B cell (primary cell): ENCODE measurements at regions not wholly inside any gene's neighbourhood (a gene's known extent, or its start where the extent isn't known, plus 50 kb on each side); places are given as distances from the start of the nearest gene placed in this dataset.

Experiments
- ATAC-seq: fragments of 200-7000 bp; cut with Tn5 transposase; one replicate; pipeline ENCODE4 v1.10.0; 2021; ENCODE audit warnings: low read depth, mild to moderate bottlenecking, moderate number of reproducible peaks, moderate library complexity
- CTCF ChIA-PET: fragments of 350-600 bp; sonication (Branson Sonifier 250); formaldehyde crosslinking; loops from one replicate; lab custom pipeline; 2021; ENCODE audit warnings: antibody characterized with exemption, inconsistent platforms; lab: Charles Lee
- POLR2A ChIA-PET: fragments of 350-600 bp; sonication (Branson Sonifier 250); formaldehyde crosslinking; loops from one replicate; lab custom pipeline; 2021; ENCODE audit warnings: antibody characterized with exemption; lab: Charles Lee
- DNase-seq: peaks from one replicate; pipeline ENCODE4 v3.0.0; 2013
- H2AFZ ChIP-seq: 2 replicates; pipeline ENCODE4 v1.6.1; 2012; ENCODE audit warnings: mild to moderate bottlenecking, low read depth, low read length; ENCODE audit not compliant: insufficient read depth, poor library complexity, severe bottlenecking
- H3K27ac ChIP-seq, 2 donors: 1 replicate in 1 of 2; 2 replicates in 1 of 2; pipeline ENCODE4 v1.5.1; 2012 to 2013; ENCODE audit warnings: low read length in 2 of 2, mild to moderate bottlenecking in 2 of 2, moderate library complexity in 1 of 2
- H3K27me3 ChIP-seq, 4 experiments: fragments of 200-600 bp in 1 of 4; sonication (generic) in 1 of 4; replicated peaks in 1 of 4; 1 replicate in 2 of 4; 2 replicates in 2 of 4; pipeline versions ENCODE4 v1.6.1 to v1.7.0; 2013 to 2016; ENCODE audit warnings: low read length in 3 of 4, mild to moderate bottlenecking in 2 of 4, mixed read lengths in 1 of 4, moderate library complexity in 1 of 4; ENCODE audit not compliant: insufficient read depth in 4 of 4, control insufficient read depth in 3 of 4; ENCODE audit errors: control extremely low read depth in 1 of 4
- H3K36me3 ChIP-seq, 2 experiments: replicated peaks in 1 of 2; 1 replicate in 1 of 2; 2 replicates in 1 of 2; pipeline versions ENCODE4 v1.6.1 to v1.7.1; 2013; ENCODE audit warnings: low read length in 1 of 2; ENCODE audit not compliant: insufficient read depth in 2 of 2, control insufficient read depth in 1 of 2; ENCODE audit errors: control extremely low read depth in 1 of 2, extremely low read depth in 1 of 2
- H3K4me1 ChIP-seq, 2 donors: fragments of 200-600 bp in 1 of 2; sonication (generic) in 1 of 2; 1 replicate in 1 of 2; 2 replicates in 1 of 2; pipeline versions ENCODE4 v1.5.1 to v1.6.1; 2013 to 2017; ENCODE audit warnings: low read length in 2 of 2; ENCODE audit not compliant: control insufficient read depth in 2 of 2, insufficient read depth in 2 of 2
- H3K4me2 ChIP-seq: replicated peaks from 2 replicates; pipeline ENCODE3; 2012; ENCODE audit warnings: mild to moderate bottlenecking, low read depth, low read length; ENCODE audit not compliant: poor library complexity, severe bottlenecking
- H3K4me3 ChIP-seq, 5 experiments: fragments of 200-600 bp in 1 of 5; sonication (generic) in 1 of 5; 1 replicate in 3 of 5; 2 replicates in 2 of 5; pipeline versions ENCODE4 v1.5.1 to v1.7.0; 2011 to 2016; ENCODE audit warnings: low read length in 4 of 5, mild to moderate bottlenecking in 4 of 5, low read depth in 2 of 5, control low read depth in 1 of 5, moderate library complexity in 1 of 5; ENCODE audit not compliant: insufficient read depth in 1 of 5; ENCODE audit errors: control extremely low read depth in 1 of 5, extremely low read depth in 1 of 5
- H3K79me2 ChIP-seq: fragments of 200-600 bp; sonication (generic); one replicate; pipeline ENCODE4 v1.6.0; 2016; ENCODE audit warnings: low read length; ENCODE audit not compliant: control insufficient read depth, insufficient read depth
- H3K9ac ChIP-seq: fragments of 200-600 bp; sonication (generic); 2 replicates; pipeline ENCODE4 v1.6.1; 2017; ENCODE audit warnings: mild to moderate bottlenecking, low read length, moderate library complexity
- H3K9me3 ChIP-seq, 3 donors: one replicate each; pipeline versions ENCODE4 v1.6.1 to v1.7.1; 2013; ENCODE audit warnings: low read length in 2 of 3; ENCODE audit not compliant: control insufficient read depth in 2 of 3, insufficient read depth in 1 of 3; ENCODE audit errors: control extremely low read depth in 1 of 3
- H4K20me1 ChIP-seq: 2 replicates; pipeline ENCODE4 v1.6.0; 2012; ENCODE audit warnings: mild to moderate bottlenecking, low read length; ENCODE audit not compliant: insufficient read depth, control insufficient read depth, poor library complexity, severe bottlenecking
- H3K27ac Mint-ChIP-seq: one replicate; pipeline ENCODE4 v1.8.0; 2021; ENCODE audit warnings: mixed read lengths
- H3K27me3 Mint-ChIP-seq: one replicate; pipeline ENCODE4 v1.8.0; 2021; ENCODE audit warnings: mixed read lengths
- H3K4me1 Mint-ChIP-seq: one replicate; pipeline ENCODE4 v1.8.0; 2021; ENCODE audit warnings: mixed read lengths
- H3K4me3 Mint-ChIP-seq: one replicate; pipeline ENCODE4 v1.8.0; 2021; ENCODE audit warnings: mixed read lengths
- H3K9me3 Mint-ChIP-seq: one replicate; pipeline ENCODE4 v1.8.0; 2022; ENCODE audit warnings: mixed read lengths; ENCODE audit not compliant: insufficient read depth
- EZH2 ChIP-seq: IDR thresholded peaks from 2 replicates; pipeline ENCODE4 v1.6.1; 2012; ENCODE audit warnings: borderline replicate concordance, low read depth, mild to moderate bottlenecking, moderate library complexity, low read length; ENCODE audit not compliant: insufficient read depth, poor library complexity, severe bottlenecking
- WGBS: methylation state at CpG from one replicate; pipeline ENCODE4 v1.1.5; 2013; ENCODE audit warnings: missing lambda C conversion rate; ENCODE audit not compliant: insufficient coverage; 5-methylcytosine and 5-hydroxymethylcytosine counted together
- intact Hi-C: fragments of 100-400 bp; cut with micrococcal nuclease; formaldehyde crosslinking; loops from one replicate; pipeline ENCODE4 v1.10.0; 2022
- TF ChIP-seq, protein P1 (sequence below): fragments of 200-600 bp; IDR thresholded peaks from one replicate; pipeline ENCODE4 v1.8.0; 2022; ENCODE audit warnings: antibody characterized with exemption, mild to moderate bottlenecking

GRCh38 chr5:125558016-125558415 lies 811.6 kb upstream of the ZNF608 start:
- Histone ChIP-seq H3K36me3 (no peaks in the 10 kb centered on the region), H3K4me3 (no peak overlapping the region), H2AFZ (no peak overlapping the region), H3K79me2 (no peaks in the 10 kb centered on the region), H3K4me2 (no peak overlapping the region), H3K9me3 (no peaks in the 10 kb centered on the region), H3K4me1 (no peaks in the 10 kb centered on the region), H3K27ac (no peak overlapping the region), H3K27me3 (no peaks in the 10 kb centered on the region), H3K9ac (no peak overlapping the region), H4K20me1 (no peaks in the 10 kb centered on the region)
- no peak for TF ChIP-seq EZH2
- TF ChIP-seq, protein P1, sequence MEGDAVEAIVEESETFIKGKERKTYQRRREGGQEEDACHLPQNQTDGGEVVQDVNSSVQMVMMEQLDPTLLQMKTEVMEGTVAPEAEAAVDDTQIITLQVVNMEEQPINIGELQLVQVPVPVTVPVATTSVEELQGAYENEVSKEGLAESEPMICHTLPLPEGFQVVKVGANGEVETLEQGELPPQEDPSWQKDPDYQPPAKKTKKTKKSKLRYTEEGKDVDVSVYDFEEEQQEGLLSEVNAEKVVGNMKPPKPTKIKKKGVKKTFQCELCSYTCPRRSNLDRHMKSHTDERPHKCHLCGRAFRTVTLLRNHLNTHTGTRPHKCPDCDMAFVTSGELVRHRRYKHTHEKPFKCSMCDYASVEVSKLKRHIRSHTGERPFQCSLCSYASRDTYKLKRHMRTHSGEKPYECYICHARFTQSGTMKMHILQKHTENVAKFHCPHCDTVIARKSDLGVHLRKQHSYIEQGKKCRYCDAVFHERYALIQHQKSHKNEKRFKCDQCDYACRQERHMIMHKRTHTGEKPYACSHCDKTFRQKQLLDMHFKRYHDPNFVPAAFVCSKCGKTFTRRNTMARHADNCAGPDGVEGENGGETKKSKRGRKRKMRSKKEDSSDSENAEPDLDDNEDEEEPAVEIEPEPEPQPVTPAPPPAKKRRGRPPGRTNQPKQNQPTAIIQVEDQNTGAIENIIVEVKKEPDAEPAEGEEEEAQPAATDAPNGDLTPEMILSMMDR: no peak
- intact Hi-C loops: no loop called here
- WGBS: no CpG with 5 or more reads among the region's 1 CpG
- DNase-seq (no peak), ATAC-seq (no peak)
- CTCF ChIA-PET: interaction anchor here (0.7 kb wide), 2 partner anchors 1014 to 1619 kb away, joined by 3 to 5 read pairs; no protein-coding TSS in a partner anchor
- H3K4me1 Mint-ChIP-seq: no peaks in the 10 kb centered on the region
- no peak overlapping the region for H3K4me3 Mint-ChIP-seq
- POLR2A ChIA-PET: no interaction called here
- H3K27me3 Mint-ChIP-seq: no peaks in the 10 kb centered on the region
- no peaks in the 10 kb centered on the region for H3K9me3 Mint-ChIP-seq
- no peak overlapping the region for H3K27ac Mint-ChIP-seq

- H3K27me3 ChIP-seq: no peaks in the 10 kb centered on the region
- no peaks in the 10 kb centered on the region for H3K9me3 ChIP-seq
- Mint-ChIP-seq H3K4me1 (no peaks in the 10 kb centered on the region), H3K27me3 (no peaks in the 10 kb centered on the region), H3K27ac (no peak overlapping the region), H3K9me3 (no peaks in the 10 kb centered on the region), H3K4me3 (no peak overlapping the region)
- ATAC-seq: no peak
- TF ChIP-seq, protein P1: no peak
- TF ChIP-seq EZH2: no peak
- 60% methylated on average over 1 of the region's 3 CpGs for WGBS
- H3K9ac ChIP-seq: no peak overlapping the region
- no peaks in the 10 kb centered on the region for H3K4me1 ChIP-seq
- H3K4me2 ChIP-seq: no peak overlapping the region
- no peak overlapping the region for H3K4me3 ChIP-seq
- DNase-seq: no peak
- H3K27ac ChIP-seq: no peak overlapping the region
- H2AFZ ChIP-seq: no peak overlapping the region
- no peaks in the 10 kb centered on the region for H3K79me2 ChIP-seq
- intact Hi-C loops: no loop called here
- POLR2A ChIA-PET: no interaction called here
- no peaks in the 10 kb centered on the region for H4K20me1 ChIP-seq
- H3K36me3 ChIP-seq: no peaks in the 10 kb centered on the region
- CTCF ChIA-PET: no interaction called here
Observed at GRCh38 chr5:125558466-125558865, 812.0 kb upstream of the ZNF608 start.
